Activated CD4-positive, alpha-beta T cell treated with anti-CD3 and anti-CD28 coated beads, Interleukin-2, Interleukin-4, amounts not matched to agents 100 ng/mL and 50 ng/mL, durations not matched to agents 16 hours and 8 hours (primary cell): ENCODE measurements at regions not wholly inside any gene's neighbourhood (a gene's known extent, or its start where the extent isn't known, plus 50 kb on each side); places are given as distances from the start of the nearest gene placed in this dataset.

Experiments used
- DNase-seq: peaks from one replicate; pipeline ENCODE4 v3.0.0-alpha.2; 2020; ENCODE audit warnings: low spot score

GRCh38 chr12:30090258-30090657 is 306.5 kb upstream of the TMTC1 start:
- no peak for DNase-seq

GRCh38 chr12:30088259-30088995 is 304.7 kb upstream of the TMTC1 start:
- no peak for DNase-seq

GRCh38 chr12:30082381-30082780 is 298.6 kb upstream of the TMTC1 start:
- DNase-seq, result no peak

- no peak for DNase-seq
Measured at GRCh38 chr12:30074916-30075315, 291.2 kb upstream of the TMTC1 start.

- DNase-seq, result no peak
Measured at GRCh38 chr12:30072824-30073223, 289.1 kb upstream of the TMTC1 start.

- DNase-seq, result no peak
Measured at GRCh38 chr12:30067146-30067545, 283.4 kb upstream of the TMTC1 start.

GRCh38 chr12:30064906-30065305 is 281.2 kb upstream of the TMTC1 start:
- DNase-seq, result no peak

GRCh38 chr12:30063435-30063945 is 279.7 kb upstream of the TMTC1 start:
- no peak for DNase-seq

GRCh38 chr12:30048371-30048770 is 264.6 kb upstream of the TMTC1 start:
- no peak for DNase-seq

GRCh38 chr12:30047516-30048254 is 263.9 kb upstream of the TMTC1 start:
- DNase-seq, result no peak

GRCh38 chr12:30046376-30046775 is 262.6 kb upstream of the TMTC1 start:
- DNase-seq, result no peak

GRCh38 chr12:30045171-30045570 is 261.4 kb upstream of the TMTC1 start:
- no peak for DNase-seq

- no peak for DNase-seq
Measured at GRCh38 chr12:30044206-30044605, 260.5 kb upstream of the TMTC1 start.

- no peak for DNase-seq
Measured at GRCh38 chr12:30043151-30043847, 259.6 kb upstream of the TMTC1 start.

GRCh38 chr12:30041096-30041495 is 257.4 kb upstream of the TMTC1 start:
- DNase-seq, result no peak

- DNase-seq, result no peak
Measured at GRCh38 chr12:30030693-30031374, 247.1 kb upstream of the TMTC1 start.

- DNase-seq, result no peak
Measured at GRCh38 chr12:30026621-30027234, 243.0 kb upstream of the TMTC1 start.

- no peak for DNase-seq
Measured at GRCh38 chr12:30025317-30025716, 241.6 kb upstream of the TMTC1 start.

GRCh38 chr12:30023186-30023585 is 239.4 kb upstream of the TMTC1 start:
- DNase-seq, result no peak

- DNase-seq, result no peak
Measured at GRCh38 chr12:30021051-30021833, 237.5 kb upstream of the TMTC1 start.
